ENCODE measurements at regions not wholly inside any gene's neighbourhood (a gene's known extent, or its start where the extent isn't known, plus 50 kb on each side); places are given as distances from the start of the nearest gene placed in this dataset.

DNA sequence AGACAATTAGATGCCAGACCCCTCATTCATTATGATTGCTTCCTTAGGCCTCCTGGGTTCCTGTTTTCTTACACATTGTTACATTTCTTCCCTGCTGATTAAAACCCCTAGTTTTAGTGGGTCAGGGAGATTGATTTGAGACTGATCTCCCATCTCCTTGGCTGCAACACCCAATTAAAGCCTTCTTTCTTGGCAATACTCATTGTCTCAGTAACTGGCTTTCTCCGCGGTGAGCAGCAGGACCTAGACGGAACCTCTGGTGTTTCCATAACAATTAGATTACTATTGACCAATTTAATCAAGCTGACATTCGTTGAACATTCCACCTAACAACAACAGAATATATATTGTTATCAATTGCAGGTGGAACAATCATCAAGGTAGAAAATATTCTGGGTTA, 1676.4 kb upstream of the SLC39A10 start:
- no peaks in the 10 kb centered on the region for H3K36me3 ChIP-seq (ENCODE audit: control insufficient read depth in 1 of 2, insufficient read depth in 2 of 2, low read length in 2 of 2)
- no peaks in the 10 kb centered on the region for H3K79me2 ChIP-seq (ENCODE audit: insufficient read depth, low read length)
- H3K4me3 ChIP-seq (replicated peaks in 1 of 2; ENCODE audit: low read depth in 1 of 2, low read length in 2 of 2) = no peak overlapping the region
- TF ChIP-seq ELF1 (IDR thresholded peaks at IDR 0.05; ENCODE audit: borderline replicate concordance, low read depth) (no peak), SIN3A (IDR thresholded peaks at IDR 0.05; ENCODE audit: low read depth) (no peak), FOSL1 (IDR thresholded peaks at IDR 0.05; ENCODE audit: low read depth) (no peak), ZNF274 (IDR thresholded peaks at IDR 0.05; ENCODE audit: low read depth, low read length) (no peak)
- no peaks in the 10 kb centered on the region; a peak in 1 of 4 replicates for H3K9me3 ChIP-seq (ENCODE audit: control insufficient read depth in 1 of 2, insufficient read depth in 1 of 2, low read depth in 1 of 2, low read length in 2 of 2)
- DNase-seq (ENCODE audit: low read depth, low spot score) (no peak), ATAC-seq (no peak)
- H3K4me1 ChIP-seq (ENCODE audit: control insufficient read depth in 1 of 2, insufficient read depth in 2 of 2, low read length in 2 of 2) = no peaks in the 10 kb centered on the region
- intact Hi-C loops (cut with micrococcal nuclease) = no loop called here
- no peak overlapping the region for H3K4me2 ChIP-seq (ENCODE audit: low read length)
- H3K27me3 ChIP-seq (ENCODE audit: insufficient read depth, low read length) = no peaks in the 10 kb centered on the region
- H2AFZ ChIP-seq (ENCODE audit: low read depth, low read length, poor library complexity, severe bottlenecking) = no peak overlapping the region
- CTCF ChIA-PET = no interaction called here
- no TSS peak for BruUV-seq (replicated peaks)
- no peak overlapping the region for H3K27ac ChIP-seq (ENCODE audit: low read depth, low read length)
- RAD21 ChIA-PET (ENCODE audit: low non-redundant PET in 1 of 2, low total read pairs in 2 of 2, uncharacterized antibody in 2 of 2, unreplicated experiment in 2 of 2) = no interaction called here
- H4K20me1 ChIP-seq (ENCODE audit: insufficient read depth) = no peaks in the 10 kb centered on the region
- H3K9me2 ChIP-seq (ENCODE audit: insufficient read depth) = no peaks in the 10 kb centered on the region
- POLR2A ChIA-PET = no interaction called here
- H3K9ac ChIP-seq (ENCODE audit: low read length) = no peak overlapping the region

DNA sequence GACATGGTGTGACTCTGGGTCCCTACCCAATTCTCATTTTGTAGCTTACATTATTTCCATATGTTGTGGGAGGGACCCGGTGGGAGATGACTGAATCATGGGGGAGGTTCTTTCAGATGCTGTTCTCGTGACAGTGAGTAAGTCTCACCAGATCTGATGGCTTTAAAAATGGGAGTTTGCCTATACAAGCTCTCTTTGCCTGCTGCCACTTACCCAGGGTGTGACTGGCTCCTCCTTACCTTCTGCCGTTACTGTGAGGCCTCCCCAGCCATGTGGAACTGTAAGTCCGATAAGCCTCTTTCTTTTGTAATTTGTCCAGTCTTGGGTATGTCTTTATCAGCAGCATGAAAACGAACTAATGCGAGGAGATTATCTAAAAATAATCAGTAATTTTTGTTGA, 1683.2 kb upstream of the SLC39A10 start:
- CTCF ChIA-PET = no interaction called here
- no TSS peak for BruUV-seq (replicated peaks)
- no peak for ATAC-seq
- Histone ChIP-seq H3K9me2 (ENCODE audit: insufficient read depth) (no peaks in the 10 kb centered on the region), H3K9me3 (ENCODE audit: control insufficient read depth in 1 of 2, insufficient read depth in 1 of 2, low read depth in 1 of 2, low read length in 2 of 2) (no peaks in the 10 kb centered on the region; a peak in 1 of 4 replicates), H3K4me3 (replicated peaks in 1 of 2; ENCODE audit: low read depth in 1 of 2, low read length in 2 of 2) (no peak overlapping the region), H3K4me2 (ENCODE audit: low read length) (no peak overlapping the region), H3K4me1 (ENCODE audit: control insufficient read depth in 1 of 2, insufficient read depth in 2 of 2, low read length in 2 of 2) (no peaks in the 10 kb centered on the region), H4K20me1 (ENCODE audit: insufficient read depth) (no peaks in the 10 kb centered on the region), H2AFZ (ENCODE audit: low read depth, low read length, poor library complexity, severe bottlenecking) (no peak overlapping the region), H3K36me3 (ENCODE audit: control insufficient read depth in 1 of 2, insufficient read depth in 2 of 2, low read length in 2 of 2) (no peaks in the 10 kb centered on the region), H3K9ac (ENCODE audit: low read length) (no peak overlapping the region), H3K27me3 (ENCODE audit: insufficient read depth, low read length) (no peaks in the 10 kb centered on the region), H3K27ac (ENCODE audit: low read depth, low read length) (no peak overlapping the region), H3K79me2 (ENCODE audit: insufficient read depth, low read length) (no peaks in the 10 kb centered on the region)
- intact Hi-C loops (cut with micrococcal nuclease) = no loop called here
- RAD21 ChIA-PET (ENCODE audit: low non-redundant PET in 1 of 2, low total read pairs in 2 of 2, uncharacterized antibody in 2 of 2, unreplicated experiment in 2 of 2) = no interaction called here
- POLR2A ChIA-PET = no interaction called here
- DNase-seq (ENCODE audit: low read depth, low spot score) = no peak
- TF ChIP-seq, protein P1, sequence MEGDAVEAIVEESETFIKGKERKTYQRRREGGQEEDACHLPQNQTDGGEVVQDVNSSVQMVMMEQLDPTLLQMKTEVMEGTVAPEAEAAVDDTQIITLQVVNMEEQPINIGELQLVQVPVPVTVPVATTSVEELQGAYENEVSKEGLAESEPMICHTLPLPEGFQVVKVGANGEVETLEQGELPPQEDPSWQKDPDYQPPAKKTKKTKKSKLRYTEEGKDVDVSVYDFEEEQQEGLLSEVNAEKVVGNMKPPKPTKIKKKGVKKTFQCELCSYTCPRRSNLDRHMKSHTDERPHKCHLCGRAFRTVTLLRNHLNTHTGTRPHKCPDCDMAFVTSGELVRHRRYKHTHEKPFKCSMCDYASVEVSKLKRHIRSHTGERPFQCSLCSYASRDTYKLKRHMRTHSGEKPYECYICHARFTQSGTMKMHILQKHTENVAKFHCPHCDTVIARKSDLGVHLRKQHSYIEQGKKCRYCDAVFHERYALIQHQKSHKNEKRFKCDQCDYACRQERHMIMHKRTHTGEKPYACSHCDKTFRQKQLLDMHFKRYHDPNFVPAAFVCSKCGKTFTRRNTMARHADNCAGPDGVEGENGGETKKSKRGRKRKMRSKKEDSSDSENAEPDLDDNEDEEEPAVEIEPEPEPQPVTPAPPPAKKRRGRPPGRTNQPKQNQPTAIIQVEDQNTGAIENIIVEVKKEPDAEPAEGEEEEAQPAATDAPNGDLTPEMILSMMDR (IDR thresholded peaks at IDR 0.05 in 2 of 3, conservative IDR thresholded peaks at IDR 0.05 in 1 of 3; ENCODE audit: borderline replicate concordance in 1 of 3, insufficient read depth in 1 of 3, low read depth in 2 of 3, low read length in 2 of 3) = no peak
- TF ChIP-seq CEBPB (IDR thresholded peaks at IDR 0.05; ENCODE audit: low read depth) (no peak), SRF (IDR thresholded peaks at IDR 0.05; ENCODE audit: low read depth) (no peak), RAD21 (IDR thresholded peaks at IDR 0.05; ENCODE audit: low read depth) (no peak), SIN3A (IDR thresholded peaks at IDR 0.05; ENCODE audit: low read depth) (no peak), TCF7L2 (IDR thresholded peaks at IDR 0.05; ENCODE audit: borderline replicate concordance, extremely low read depth, insufficient read depth, insufficient read length) (no peak), SP1 (IDR thresholded peaks at IDR 0.05; ENCODE audit: low read depth) (no peak), EGR1 (IDR thresholded peaks at IDR 0.05; ENCODE audit: low read depth) (no peak)
- TF ChIP-seq, protein P2, sequence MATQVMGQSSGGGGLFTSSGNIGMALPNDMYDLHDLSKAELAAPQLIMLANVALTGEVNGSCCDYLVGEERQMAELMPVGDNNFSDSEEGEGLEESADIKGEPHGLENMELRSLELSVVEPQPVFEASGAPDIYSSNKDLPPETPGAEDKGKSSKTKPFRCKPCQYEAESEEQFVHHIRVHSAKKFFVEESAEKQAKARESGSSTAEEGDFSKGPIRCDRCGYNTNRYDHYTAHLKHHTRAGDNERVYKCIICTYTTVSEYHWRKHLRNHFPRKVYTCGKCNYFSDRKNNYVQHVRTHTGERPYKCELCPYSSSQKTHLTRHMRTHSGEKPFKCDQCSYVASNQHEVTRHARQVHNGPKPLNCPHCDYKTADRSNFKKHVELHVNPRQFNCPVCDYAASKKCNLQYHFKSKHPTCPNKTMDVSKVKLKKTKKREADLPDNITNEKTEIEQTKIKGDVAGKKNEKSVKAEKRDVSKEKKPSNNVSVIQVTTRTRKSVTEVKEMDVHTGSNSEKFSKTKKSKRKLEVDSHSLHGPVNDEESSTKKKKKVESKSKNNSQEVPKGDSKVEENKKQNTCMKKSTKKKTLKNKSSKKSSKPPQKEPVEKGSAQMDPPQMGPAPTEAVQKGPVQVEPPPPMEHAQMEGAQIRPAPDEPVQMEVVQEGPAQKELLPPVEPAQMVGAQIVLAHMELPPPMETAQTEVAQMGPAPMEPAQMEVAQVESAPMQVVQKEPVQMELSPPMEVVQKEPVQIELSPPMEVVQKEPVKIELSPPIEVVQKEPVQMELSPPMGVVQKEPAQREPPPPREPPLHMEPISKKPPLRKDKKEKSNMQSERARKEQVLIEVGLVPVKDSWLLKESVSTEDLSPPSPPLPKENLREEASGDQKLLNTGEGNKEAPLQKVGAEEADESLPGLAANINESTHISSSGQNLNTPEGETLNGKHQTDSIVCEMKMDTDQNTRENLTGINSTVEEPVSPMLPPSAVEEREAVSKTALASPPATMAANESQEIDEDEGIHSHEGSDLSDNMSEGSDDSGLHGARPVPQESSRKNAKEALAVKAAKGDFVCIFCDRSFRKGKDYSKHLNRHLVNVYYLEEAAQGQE (IDR thresholded peaks at IDR 0.05; ENCODE audit: low read depth) = no peak

Data from HCT116 (cell line).